OCI-LY7 (cell line): ENCODE measurements at regions not wholly inside any gene's neighbourhood (a gene's known extent, or its start where the extent isn't known, plus 50 kb on each side); places are given as distances from the start of the nearest gene placed in this dataset.

Experiments used
- BruUV-seq: library from RNA; stranded (reverse); fragments of 400-500 nt; replicated peaks from 2 replicates; lab custom pipeline; 2021; lab: Mats Ljungman, UMichigan
- CTCF ChIA-PET: fragments of 300-600 bp; sonication (Branson Sonifier 250); formaldehyde crosslinking; loops from one replicate; lab custom pipeline; 2022; ENCODE audit warnings: antibody characterized with exemption; ENCODE audit not compliant: unreplicated experiment; lab: Charles Lee
- POLR2A ChIA-PET: fragments of 300-600 bp; sonication (Branson Sonifier 250); formaldehyde crosslinking; loops from one replicate; lab custom pipeline; 2022; ENCODE audit warnings: antibody characterized with exemption; lab: Charles Lee
- DNase-seq: peaks from one replicate; pipeline ENCODE4 v3.0.0-alpha.2; 2015; ENCODE audit warnings: low spot score
- H2AFZ ChIP-seq: fragments of 200-600 bp; sonication (generic), shearing (Covaris generic); 2 replicates; pipeline ENCODE4 v1.6.1; 2014; ENCODE audit warnings: mild to moderate bottlenecking, antibody characterized with exemption, low read length, moderate library complexity
- H3K27ac ChIP-seq: fragments of 200-600 bp; sonication (generic); 2 replicates; pipeline ENCODE4 v1.5.1; 2014; ENCODE audit warnings: mixed run types, low read depth, mild to moderate bottlenecking, moderate library complexity, low read length, inconsistent platforms; ENCODE audit not compliant: poor library complexity, severe bottlenecking
- H3K36me3 ChIP-seq: fragments of 200-600 bp; sonication (generic); 2 replicates; pipeline ENCODE4 v1.6.1; 2014; ENCODE audit warnings: mild to moderate bottlenecking, antibody characterized with exemption, low read length, moderate library complexity, mixed read lengths; ENCODE audit not compliant: insufficient read depth
- H3K4me1 ChIP-seq: fragments of 200-600 bp; sonication (generic); 2 replicates; pipeline ENCODE4 v1.5.1; 2014; ENCODE audit warnings: mild to moderate bottlenecking, low read length; ENCODE audit not compliant: insufficient read depth, poor library complexity, severe bottlenecking
- H3K4me2 ChIP-seq: fragments of 200-600 bp; sonication (generic); 2 replicates; pipeline ENCODE4 v1.6.1; 2014; ENCODE audit warnings: mild to moderate bottlenecking, low read length
- H3K4me3 ChIP-seq: fragments of 200-600 bp; sonication (generic); 2 replicates; pipeline ENCODE4 v1.5.1; 2014; ENCODE audit warnings: mild to moderate bottlenecking, low read depth, low read length; ENCODE audit not compliant: poor library complexity, severe bottlenecking
- H3K79me2 ChIP-seq: fragments of 200-600 bp; sonication (generic); 2 replicates; pipeline ENCODE4 v1.6.1; 2016; ENCODE audit warnings: low read depth, mild to moderate bottlenecking, low read length, moderate library complexity, mixed read lengths; ENCODE audit not compliant: insufficient read depth
- H3K9me2 ChIP-seq: fragments of 200-600 bp; sonication (generic); 2 replicates; pipeline ENCODE4 v1.6.1; 2016; ENCODE audit warnings: mild to moderate bottlenecking, low read length, mixed read lengths; ENCODE audit not compliant: insufficient read depth
- H3K9me3 ChIP-seq: fragments of 200-600 bp; sonication (generic); 2 replicates; pipeline ENCODE4 v1.6.1; 2014; ENCODE audit warnings: mild to moderate bottlenecking, mixed run types, low read length, mixed read lengths
- H4K20me1 ChIP-seq: fragments of 200-600 bp; sonication (generic); 2 replicates; pipeline ENCODE4 v1.6.1; 2014; ENCODE audit warnings: mild to moderate bottlenecking, antibody characterized with exemption, low read length, moderate library complexity, mixed read lengths; ENCODE audit not compliant: insufficient read depth
- CTCF ChIP-seq: fragments of 200-600 bp; sonication (generic); conservative IDR thresholded peaks from 2 replicates; pipeline ENCODE4 v1.5.1; 2014; ENCODE audit warnings: mild to moderate bottlenecking, antibody characterized with exemption, low read length, moderate library complexity, mixed read lengths
- EZH2phosphoT487 ChIP-seq: fragments of 200-600 bp; sonication (generic); IDR thresholded peaks from 2 replicates; pipeline ENCODE4 v1.6.1; 2018; ENCODE audit warnings: low read depth, borderline replicate concordance, mild to moderate bottlenecking, mixed run types, antibody characterized with exemption, low read length, moderate library complexity, mixed read lengths
- intact Hi-C: fragments of 100-400 bp; cut with micrococcal nuclease; formaldehyde crosslinking; loops from one replicate; pipeline ENCODE4 v1.10.0; 2022; ENCODE audit not compliant: unreplicated experiment

- TF ChIP-seq EZH2phosphoT487 (no peak), CTCF (no peak)
- ChIA-PET POLR2A (no interaction called here), CTCF (no interaction called here)
- Histone ChIP-seq H3K4me3 (no peak overlapping the region), H3K27ac (no peak overlapping the region), H4K20me1 (no peaks in the 10 kb centered on the region), H3K9me3 (no peaks in the 10 kb centered on the region), H3K4me2 (no peak overlapping the region), H2AFZ (no peak overlapping the region), H3K4me1 (no peaks in the 10 kb centered on the region), H3K9me2 (no peaks in the 10 kb centered on the region), H3K79me2 (no peaks in the 10 kb centered on the region), H3K36me3 (no peaks in the 10 kb centered on the region)
- no peak for DNase-seq
- BruUV-seq, result no TSS peak
- intact Hi-C loops, result no loop called here
Measured at GRCh38 chr6:144390886-144391285, 105.8 kb downstream of the UTRN start.

GRCh38 chr6:144392536-144392935 lies 107.4 kb downstream of the UTRN start:
- H3K36me3 ChIP-seq, result no peaks in the 10 kb centered on the region
- no peak overlapping the region for H3K27ac ChIP-seq
- no TSS peak for BruUV-seq
- no peak for DNase-seq
- H3K4me1 ChIP-seq, result no peaks in the 10 kb centered on the region
- POLR2A ChIA-PET, result interaction anchor here (1.0 kb wide), 1 partner anchor 12 kb away, joined by 3 read pairs; no protein-coding TSS in a partner anchor
- no peak overlapping the region for H3K4me3 ChIP-seq
- no peaks in the 10 kb centered on the region for H4K20me1 ChIP-seq
- no peak overlapping the region for H3K4me2 ChIP-seq
- no peaks in the 10 kb centered on the region for H3K9me2 ChIP-seq
- H2AFZ ChIP-seq, result no peak overlapping the region
- H3K9me3 ChIP-seq, result no peaks in the 10 kb centered on the region
- no peaks in the 10 kb centered on the region for H3K79me2 ChIP-seq
- CTCF ChIA-PET, result no interaction called here
- TF ChIP-seq CTCF (no peak), EZH2phosphoT487 (no peak)
- intact Hi-C loops, result no loop called here

GRCh38 chr6:144394210-144394609 lies 109.1 kb downstream of the UTRN start:
- CTCF ChIA-PET, result no interaction called here
- Histone ChIP-seq H3K4me1 (no peaks in the 10 kb centered on the region), H3K9me2 (no peaks in the 10 kb centered on the region), H3K36me3 (no peaks in the 10 kb centered on the region), H3K4me3 (no peak overlapping the region), H3K79me2 (no peaks in the 10 kb centered on the region), H3K4me2 (no peak overlapping the region), H4K20me1 (no peaks in the 10 kb centered on the region), H3K9me3 (no peaks in the 10 kb centered on the region), H3K27ac (no peak overlapping the region), H2AFZ (no peak overlapping the region)
- TF ChIP-seq EZH2phosphoT487, result no peak
- TF ChIP-seq CTCF, result no peak
- intact Hi-C loops, result no loop called here
- no peak for DNase-seq
- POLR2A ChIA-PET, result no interaction called here
- BruUV-seq, result no TSS peak
